ENCODE measurements at regions not wholly inside any gene's neighbourhood (a gene's known extent, or its start where the extent isn't known, plus 50 kb on each side); places are given as distances from the start of the nearest gene placed in this dataset.

DNA sequence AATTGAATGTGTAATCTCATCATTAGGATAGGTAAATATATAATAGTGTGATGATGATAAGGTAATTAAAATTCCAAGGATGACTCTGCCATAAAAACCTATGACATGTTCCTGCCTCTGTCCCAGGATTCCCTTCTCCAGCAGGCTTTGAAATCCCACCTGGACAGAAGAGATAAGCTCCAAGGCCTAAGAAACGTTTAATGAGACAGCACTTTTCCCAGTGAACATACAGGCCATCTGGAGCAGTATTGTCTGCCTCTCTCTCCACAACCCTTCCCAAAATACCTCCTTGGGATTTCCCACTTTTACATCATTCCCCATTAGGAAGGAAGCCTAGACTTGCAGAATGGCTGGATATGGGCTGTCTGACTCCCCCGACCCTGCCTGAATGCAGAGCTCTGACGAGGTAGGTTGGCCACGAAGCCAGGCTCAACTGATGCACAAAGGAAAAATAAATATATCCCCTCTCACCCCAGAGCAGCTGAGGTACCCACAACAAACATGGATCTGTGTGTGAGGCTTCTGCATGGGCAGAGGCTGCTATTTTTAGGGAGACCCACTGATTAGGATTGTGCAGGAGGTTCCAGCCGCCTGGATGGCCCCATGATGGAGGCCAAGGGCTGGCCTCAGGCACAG lies 71.0 kb downstream of the TMPRSS5 start:
- DNase-seq (ENCODE audit: low read depth, low spot score) (no peak), ATAC-seq (no peak)
- BruUV-seq (replicated peaks): no TSS peak
- ChIA-PET RAD21 (ENCODE audit: low non-redundant PET in 1 of 2, low total read pairs in 2 of 2, uncharacterized antibody in 2 of 2, unreplicated experiment in 2 of 2) (interaction anchor here in 1 of 2 experiments (0.7 kb wide), 1 partner anchor 203 kb away, joined by 3 read pairs; no protein-coding TSS in a partner anchor), POLR2A (no interaction called here), CTCF (no interaction called here)
- no peaks in the 10 kb centered on the region for H3K36me3 ChIP-seq (ENCODE audit: control insufficient read depth in 1 of 2, insufficient read depth in 2 of 2, low read length in 2 of 2)
- intact Hi-C loops (cut with micrococcal nuclease): no loop called here
- no peaks in the 10 kb centered on the region for H3K4me1 ChIP-seq (ENCODE audit: control insufficient read depth in 1 of 2, insufficient read depth in 2 of 2, low read length in 2 of 2)
- H3K4me2 ChIP-seq (ENCODE audit: low read length): no peak overlapping the region
- peaks cover 7% of the 10 kb centered on the region; the same call in 1 of the 2 replicates for H3K27me3 ChIP-seq (ENCODE audit: insufficient read depth, low read length)
- no peaks in the 10 kb centered on the region for H3K9me3 ChIP-seq (ENCODE audit: control insufficient read depth in 1 of 2, insufficient read depth in 1 of 2, low read depth in 1 of 2, low read length in 2 of 2)
- H3K79me2 ChIP-seq (ENCODE audit: insufficient read depth, low read length): no peaks in the 10 kb centered on the region
- no peak overlapping the region for H3K9ac ChIP-seq (ENCODE audit: low read length)
- no peaks in the 10 kb centered on the region for H4K20me1 ChIP-seq (ENCODE audit: insufficient read depth)
- no peak overlapping the region for H3K27ac ChIP-seq (ENCODE audit: low read depth, low read length)
- no peak overlapping the region for H3K4me3 ChIP-seq (replicated peaks in 1 of 2; ENCODE audit: low read depth in 1 of 2, low read length in 2 of 2)
- TF ChIP-seq, protein P1, sequence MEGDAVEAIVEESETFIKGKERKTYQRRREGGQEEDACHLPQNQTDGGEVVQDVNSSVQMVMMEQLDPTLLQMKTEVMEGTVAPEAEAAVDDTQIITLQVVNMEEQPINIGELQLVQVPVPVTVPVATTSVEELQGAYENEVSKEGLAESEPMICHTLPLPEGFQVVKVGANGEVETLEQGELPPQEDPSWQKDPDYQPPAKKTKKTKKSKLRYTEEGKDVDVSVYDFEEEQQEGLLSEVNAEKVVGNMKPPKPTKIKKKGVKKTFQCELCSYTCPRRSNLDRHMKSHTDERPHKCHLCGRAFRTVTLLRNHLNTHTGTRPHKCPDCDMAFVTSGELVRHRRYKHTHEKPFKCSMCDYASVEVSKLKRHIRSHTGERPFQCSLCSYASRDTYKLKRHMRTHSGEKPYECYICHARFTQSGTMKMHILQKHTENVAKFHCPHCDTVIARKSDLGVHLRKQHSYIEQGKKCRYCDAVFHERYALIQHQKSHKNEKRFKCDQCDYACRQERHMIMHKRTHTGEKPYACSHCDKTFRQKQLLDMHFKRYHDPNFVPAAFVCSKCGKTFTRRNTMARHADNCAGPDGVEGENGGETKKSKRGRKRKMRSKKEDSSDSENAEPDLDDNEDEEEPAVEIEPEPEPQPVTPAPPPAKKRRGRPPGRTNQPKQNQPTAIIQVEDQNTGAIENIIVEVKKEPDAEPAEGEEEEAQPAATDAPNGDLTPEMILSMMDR (IDR thresholded peaks at IDR 0.05 in 2 of 3, conservative IDR thresholded peaks at IDR 0.05 in 1 of 3; ENCODE audit: borderline replicate concordance in 1 of 3, insufficient read depth in 1 of 3, low read depth in 2 of 3, low read length in 2 of 3): no peak
- TF ChIP-seq EZH2phosphoT487 (IDR thresholded peaks at IDR 0.05; ENCODE audit: borderline replicate concordance): no peak
- no peak for TF ChIP-seq CBX3 (IDR thresholded peaks at IDR 0.05; ENCODE audit: low read depth)
- no peak for TF ChIP-seq POLR2AphosphoS5 (IDR thresholded peaks at IDR 0.05; ENCODE audit: low read depth, low read length)
- TF ChIP-seq, protein P2, sequence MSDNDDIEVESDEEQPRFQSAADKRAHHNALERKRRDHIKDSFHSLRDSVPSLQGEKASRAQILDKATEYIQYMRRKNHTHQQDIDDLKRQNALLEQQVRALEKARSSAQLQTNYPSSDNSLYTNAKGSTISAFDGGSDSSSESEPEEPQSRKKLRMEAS (IDR thresholded peaks at IDR 0.05): no peak
- TF ChIP-seq CEBPB (IDR thresholded peaks at IDR 0.05; ENCODE audit: low read depth): no peak
- no peak for TF ChIP-seq FOSL1 (IDR thresholded peaks at IDR 0.05; ENCODE audit: low read depth)
- TF ChIP-seq ZFX (IDR thresholded peaks at IDR 0.05): no peak
- TF ChIP-seq, protein P3, sequence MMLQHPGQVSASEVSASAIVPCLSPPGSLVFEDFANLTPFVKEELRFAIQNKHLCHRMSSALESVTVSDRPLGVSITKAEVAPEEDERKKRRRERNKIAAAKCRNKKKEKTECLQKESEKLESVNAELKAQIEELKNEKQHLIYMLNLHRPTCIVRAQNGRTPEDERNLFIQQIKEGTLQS (IDR thresholded peaks at IDR 0.05): no peak
- no peak for TF ChIP-seq EGR1 (IDR thresholded peaks at IDR 0.05; ENCODE audit: low read depth)
- no peak for TF ChIP-seq ELF1 (IDR thresholded peaks at IDR 0.05; ENCODE audit: borderline replicate concordance, low read depth)
- no peak for TF ChIP-seq EZH2 (IDR thresholded peaks at IDR 0.05)
- no peak for TF ChIP-seq SP1 (IDR thresholded peaks at IDR 0.05; ENCODE audit: low read depth)
- H2AFZ ChIP-seq (ENCODE audit: low read depth, low read length, poor library complexity, severe bottlenecking): no peak overlapping the region
- H3K9me2 ChIP-seq (ENCODE audit: insufficient read depth): no peaks in the 10 kb centered on the region

Data from HCT116 (cell line).